ENCODE measurements at regions not wholly inside any gene's neighbourhood (a gene's known extent, or its start where the extent isn't known, plus 50 kb on each side); places are given as distances from the start of the nearest gene placed in this dataset.

GRCh38 chr10:30256084-30256483 is 93.0 kb downstream of the MTPAP start:
- peaks cover 10% of the 10 kb centered on the region for H3K27me3 Mint-ChIP-seq (ENCODE audit: insufficient read depth)
- H3K27ac Mint-ChIP-seq: no peak overlapping the region
- TF ChIP-seq CTCF (IDR thresholded peaks at IDR 0.05): no peak
- H3K36me3 Mint-ChIP-seq (ENCODE audit: low read depth): 0 out of 2 replicates have a peak, but pooled peaks cover 7% of the 10 kb centered on the region
- H3K4me3 Mint-ChIP-seq: no peak overlapping the region
- peaks cover 23% of the 10 kb centered on the region for H3K9me3 Mint-ChIP-seq
- no peak for DNase-seq
- no peaks in the 10 kb centered on the region for H3K4me1 Mint-ChIP-seq (ENCODE audit: low read depth)

- no peaks in the 10 kb centered on the region for H3K4me1 Mint-ChIP-seq (ENCODE audit: low read depth)
- no peak overlapping the region for H3K4me3 Mint-ChIP-seq
- peaks cover 23% of the 10 kb centered on the region for H3K9me3 Mint-ChIP-seq
- 0 out of 2 replicates have a peak, but pooled peaks cover 7% of the 10 kb centered on the region for H3K36me3 Mint-ChIP-seq (ENCODE audit: low read depth)
- DNase-seq: no peak
- H3K27ac Mint-ChIP-seq: no peak overlapping the region
- no peak for TF ChIP-seq CTCF (IDR thresholded peaks at IDR 0.05)
- peaks cover 8% of the 10 kb centered on the region for H3K27me3 Mint-ChIP-seq (ENCODE audit: insufficient read depth)
These were observed 94.2 kb downstream of the MTPAP start for GRCh38 chr10:30254926-30255325.

GRCh38 chr10:30248728-30249127 is 100.3 kb downstream of the MTPAP start:
- TF ChIP-seq CTCF (IDR thresholded peaks at IDR 0.05): no peak
- no peaks in the 10 kb centered on the region for H3K36me3 Mint-ChIP-seq (ENCODE audit: low read depth)
- DNase-seq: no peak
- peaks cover 10% of the 10 kb centered on the region; the same call in 1 of the 2 replicates for H3K9me3 Mint-ChIP-seq
- H3K27me3 Mint-ChIP-seq (ENCODE audit: insufficient read depth): peaks cover 16% of the 10 kb centered on the region
- H3K27ac Mint-ChIP-seq: no peak overlapping the region
- H3K4me3 Mint-ChIP-seq: no peak overlapping the region
- H3K4me1 Mint-ChIP-seq (ENCODE audit: low read depth): no peaks in the 10 kb centered on the region

GRCh38 chr10:30247704-30248103 is 101.4 kb downstream of the MTPAP start:
- DNase-seq: no peak
- H3K27ac Mint-ChIP-seq: no peak overlapping the region
- H3K4me1 Mint-ChIP-seq (ENCODE audit: low read depth): no peaks in the 10 kb centered on the region
- H3K9me3 Mint-ChIP-seq: peaks cover under 1% of the 10 kb centered on the region; the same call in 1 of the 2 replicates
- H3K36me3 Mint-ChIP-seq (ENCODE audit: low read depth): no peaks in the 10 kb centered on the region
- no peak for TF ChIP-seq CTCF (IDR thresholded peaks at IDR 0.05)
- peaks cover 16% of the 10 kb centered on the region for H3K27me3 Mint-ChIP-seq (ENCODE audit: insufficient read depth)
- peak overlapping the region; percentile 11; the same call in 1 of the 2 replicates for H3K4me3 Mint-ChIP-seq

- no peak for DNase-seq
- peaks cover 4% of the 10 kb centered on the region for H3K27me3 Mint-ChIP-seq (ENCODE audit: insufficient read depth)
- H3K4me3 Mint-ChIP-seq: no peak overlapping the region
- no peaks in the 10 kb centered on the region for H3K4me1 Mint-ChIP-seq (ENCODE audit: low read depth)
- no peaks in the 10 kb centered on the region for H3K36me3 Mint-ChIP-seq (ENCODE audit: low read depth)
- peak; percentile 13; the same call in 1 of the 2 replicates for TF ChIP-seq CTCF (IDR thresholded peaks at IDR 0.05)
- H3K9me3 Mint-ChIP-seq: no peaks in the 10 kb centered on the region
- no peak overlapping the region for H3K27ac Mint-ChIP-seq
These were observed 107.5 kb downstream of the MTPAP start for GRCh38 chr10:30241422-30242110.
